Chondrocyte (in vitro differentiated cells): ENCODE measurements at regions not wholly inside any gene's neighbourhood (a gene's known extent, or its start where the extent isn't known, plus 50 kb on each side); places are given as distances from the start of the nearest gene placed in this dataset.

Source experiments
- DNase-seq: peaks from one replicate; pipeline ENCODE4 v3.0.0; 2021; ENCODE audit warnings: mixed read lengths, low spot score
- H3K27ac Mint-ChIP-seq: one replicate; pipeline ENCODE4 v1.8.0; 2021; ENCODE audit warnings: mild to moderate bottlenecking, moderate library complexity, mixed read lengths; ENCODE audit not compliant: unreplicated experiment
- H3K27me3 Mint-ChIP-seq: 2 replicates; pipeline ENCODE4 v1.8.0; 2021; ENCODE audit warnings: low read depth, mixed read lengths
- H3K36me3 Mint-ChIP-seq: 2 replicates; pipeline ENCODE4 v1.8.0; 2021; ENCODE audit warnings: low read depth, mixed read lengths
- H3K4me1 Mint-ChIP-seq: 2 replicates; pipeline ENCODE4 v1.8.0; 2021; ENCODE audit warnings: low read depth, mild to moderate bottlenecking, mixed read lengths
- H3K4me3 Mint-ChIP-seq: one replicate; pipeline ENCODE4 v1.8.0; 2021; ENCODE audit warnings: mild to moderate bottlenecking, moderate library complexity, mixed read lengths; ENCODE audit not compliant: unreplicated experiment
- H3K9me3 Mint-ChIP-seq: 2 replicates; pipeline ENCODE4 v1.8.0; 2021; ENCODE audit warnings: low read depth, mixed read lengths
- TF ChIP-seq, protein P1 (sequence below): fragments of 200-600 bp; sonication (generic); IDR thresholded peaks from 2 replicates; pipeline ENCODE4 v1.5.0; 2021; ENCODE audit warnings: antibody characterized with exemption, mild to moderate bottlenecking, moderate library complexity

- H3K9me3 Mint-ChIP-seq = no peaks in the 10 kb centered on the region
- no peak overlapping the region for H3K27ac Mint-ChIP-seq
- H3K4me1 Mint-ChIP-seq = no peaks in the 10 kb centered on the region
Measured at GRCh38 chr9:118401546-118401945, 697.3 kb downstream of the TLR4 start.

DNA sequence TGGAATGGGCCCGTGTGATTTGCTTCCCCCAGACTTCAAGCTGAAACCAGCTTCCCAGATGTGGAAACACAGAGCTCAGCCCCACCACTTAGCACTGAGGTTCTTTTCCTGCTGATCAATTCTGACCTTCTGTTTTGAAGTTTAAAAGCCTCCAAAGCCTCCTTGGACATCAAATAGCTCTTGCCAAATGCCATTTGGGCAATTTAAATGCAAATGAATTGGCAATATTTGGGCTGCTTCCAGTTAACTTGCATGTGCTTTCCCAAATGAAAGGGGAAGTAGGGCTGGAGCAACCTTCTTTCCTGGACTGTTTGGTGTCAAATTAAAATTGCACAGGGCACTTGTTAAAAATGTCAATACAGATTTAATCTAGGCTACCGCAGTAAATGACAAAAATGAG is 710.5 kb downstream of the TLR4 start:
- Mint-ChIP-seq H3K36me3 (no peaks in the 10 kb centered on the region), H3K4me1 (no peaks in the 10 kb centered on the region), H3K27me3 (peaks cover 4% of the 10 kb centered on the region), H3K9me3 (no peaks in the 10 kb centered on the region), H3K27ac (no peak overlapping the region), H3K4me3 (no peak overlapping the region)
- TF ChIP-seq, protein P1, sequence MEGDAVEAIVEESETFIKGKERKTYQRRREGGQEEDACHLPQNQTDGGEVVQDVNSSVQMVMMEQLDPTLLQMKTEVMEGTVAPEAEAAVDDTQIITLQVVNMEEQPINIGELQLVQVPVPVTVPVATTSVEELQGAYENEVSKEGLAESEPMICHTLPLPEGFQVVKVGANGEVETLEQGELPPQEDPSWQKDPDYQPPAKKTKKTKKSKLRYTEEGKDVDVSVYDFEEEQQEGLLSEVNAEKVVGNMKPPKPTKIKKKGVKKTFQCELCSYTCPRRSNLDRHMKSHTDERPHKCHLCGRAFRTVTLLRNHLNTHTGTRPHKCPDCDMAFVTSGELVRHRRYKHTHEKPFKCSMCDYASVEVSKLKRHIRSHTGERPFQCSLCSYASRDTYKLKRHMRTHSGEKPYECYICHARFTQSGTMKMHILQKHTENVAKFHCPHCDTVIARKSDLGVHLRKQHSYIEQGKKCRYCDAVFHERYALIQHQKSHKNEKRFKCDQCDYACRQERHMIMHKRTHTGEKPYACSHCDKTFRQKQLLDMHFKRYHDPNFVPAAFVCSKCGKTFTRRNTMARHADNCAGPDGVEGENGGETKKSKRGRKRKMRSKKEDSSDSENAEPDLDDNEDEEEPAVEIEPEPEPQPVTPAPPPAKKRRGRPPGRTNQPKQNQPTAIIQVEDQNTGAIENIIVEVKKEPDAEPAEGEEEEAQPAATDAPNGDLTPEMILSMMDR = no peak
- DNase-seq = no peak

More at GRCh38 chr9:118401546-118401945, 697.3 kb downstream of the TLR4 start:
- Mint-ChIP-seq H3K36me3 (no peaks in the 10 kb centered on the region), H3K27me3 (peaks cover 4% of the 10 kb centered on the region), H3K4me3 (no peak overlapping the region)
- DNase-seq = no peak
- TF ChIP-seq, protein P1 = no peak

DNA sequence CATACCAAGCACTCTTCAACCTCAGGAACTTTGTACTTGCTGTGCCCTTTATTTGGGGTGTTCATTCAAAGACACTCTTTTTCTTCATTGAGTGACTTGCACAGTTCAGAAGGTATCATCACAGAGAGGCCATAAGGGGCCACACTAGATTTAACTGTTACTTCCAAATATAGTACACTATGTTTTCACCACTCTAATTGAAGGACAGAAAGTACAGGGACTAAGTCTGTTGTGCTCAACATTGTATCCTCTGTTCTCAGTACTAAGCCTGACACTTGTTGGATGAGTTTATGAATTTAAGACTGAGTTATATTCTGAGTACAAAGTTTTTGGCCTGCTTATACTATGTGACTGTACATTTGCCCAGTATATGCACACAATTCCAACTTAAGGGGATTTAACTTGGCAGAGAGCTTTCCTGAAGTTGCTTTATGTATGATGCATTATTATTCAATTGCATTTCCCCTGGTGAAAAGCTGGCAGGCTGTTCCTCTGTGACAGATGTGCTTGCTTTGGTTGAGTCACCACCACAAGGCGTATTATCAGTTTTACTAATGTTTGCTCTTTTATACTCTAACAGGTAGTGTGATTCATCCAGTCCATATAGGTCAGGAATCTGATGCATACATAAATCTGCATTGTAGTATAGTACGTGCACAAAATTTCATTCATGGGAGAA is 714.8 kb downstream of the TLR4 start:
- TF ChIP-seq, protein P1 = no peak
- H3K27me3 Mint-ChIP-seq = peaks cover 4% of the 10 kb centered on the region
- H3K27ac Mint-ChIP-seq = no peak overlapping the region
- no peaks in the 10 kb centered on the region for H3K4me1 Mint-ChIP-seq
- DNase-seq = no peak
- H3K9me3 Mint-ChIP-seq = no peaks in the 10 kb centered on the region
- H3K4me3 Mint-ChIP-seq = no peak overlapping the region
- H3K36me3 Mint-ChIP-seq = no peaks in the 10 kb centered on the region

DNA sequence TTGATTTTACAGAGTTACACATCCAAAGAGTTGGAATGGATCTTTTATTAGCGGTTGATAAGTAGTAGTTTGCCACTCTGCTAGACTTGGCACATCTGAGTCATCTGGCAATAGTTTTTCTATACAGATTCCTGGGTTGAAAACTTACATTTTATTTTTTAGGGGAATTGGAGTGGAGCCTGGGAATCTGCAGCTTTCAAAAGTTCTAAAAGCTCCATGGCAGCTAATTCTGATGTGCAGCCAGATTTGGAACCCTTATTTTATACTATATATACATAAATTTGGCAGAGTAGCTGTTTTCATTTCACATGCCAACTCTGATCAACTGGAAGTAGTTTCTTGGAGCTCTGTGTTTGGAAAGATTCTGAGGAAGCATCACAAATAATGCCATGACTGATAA is 715.5 kb downstream of the TLR4 start:
- no peak for DNase-seq
- peaks cover 4% of the 10 kb centered on the region for H3K27me3 Mint-ChIP-seq
- TF ChIP-seq, protein P1 = no peak
- no peak overlapping the region for H3K4me3 Mint-ChIP-seq
- H3K9me3 Mint-ChIP-seq = no peaks in the 10 kb centered on the region
- no peaks in the 10 kb centered on the region for H3K4me1 Mint-ChIP-seq
- no peaks in the 10 kb centered on the region for H3K36me3 Mint-ChIP-seq
- no peak overlapping the region for H3K27ac Mint-ChIP-seq

GRCh38 chr9:118422508-118422907 is 718.3 kb downstream of the TLR4 start:
- H3K4me1 Mint-ChIP-seq = no peaks in the 10 kb centered on the region
- TF ChIP-seq, protein P1 = no peak

More at GRCh38 chr9:118422508-118422907, 718.3 kb downstream of the TLR4 start:
- Mint-ChIP-seq H3K9me3 (no peaks in the 10 kb centered on the region), H3K4me3 (no peak overlapping the region), H3K27ac (no peak overlapping the region), H3K27me3 (no peaks in the 10 kb centered on the region), H3K36me3 (no peaks in the 10 kb centered on the region)
- no peak for DNase-seq
